GM18873 (cell line): ENCODE measurements at regions not wholly inside any gene's neighbourhood (a gene's known extent, or its start where the extent isn't known, plus 50 kb on each side); places are given as distances from the start of the nearest gene placed in this dataset.
"Not testable (repeated sequence)": the region's sequence is repeated elsewhere in the genome, so short reads cannot be mapped to it uniquely, and the experiment has no call there.

ENCODE experiments used
- ATAC-seq: cut with Tn5 transposase; IDR thresholded peaks from one replicate; pipeline ENCODE4 v1.9.1; 2021; ENCODE audit warnings: mild to moderate bottlenecking, moderate library complexity, moderate number of reproducible peaks; ENCODE audit not compliant: unreplicated experiment, low FRiP score

- ATAC-seq: no peak
Measured at GRCh38 chr1:168490306-168490705, 53.5 kb downstream of the XCL2 start.

GRCh38 chr1:168488138-168488537 lies 55.7 kb downstream of the XCL2 start:
- ATAC-seq: no peak

- ATAC-seq: not testable (repeated sequence)
Measured at GRCh38 chr1:168486820-168487219, 57.0 kb downstream of the XCL2 start.

GRCh38 chr1:168485048-168485447 lies 58.7 kb downstream of the XCL2 start:
- ATAC-seq: no peak

GRCh38 chr1:168484083-168484482 lies 59.7 kb downstream of the XCL2 start:
- no peak for ATAC-seq

- ATAC-seq: no peak
Measured at GRCh38 chr1:168483539-168483938, 60.3 kb downstream of the XCL2 start.

GRCh38 chr1:168482106-168482505 lies 61.7 kb downstream of the XCL2 start:
- ATAC-seq: no peak

- ATAC-seq: no peak
Measured at GRCh38 chr1:168481586-168481985, 62.2 kb downstream of the XCL2 start.

GRCh38 chr1:168480997-168481396 lies 62.8 kb downstream of the XCL2 start:
- no peak for ATAC-seq

GRCh38 chr1:168477792-168478191 lies 66.0 kb downstream of the XCL2 start:
- no peak for ATAC-seq

GRCh38 chr1:168476588-168477385 lies 67.0 kb downstream of the XCL2 start:
- no peak for ATAC-seq

GRCh38 chr1:168474322-168474721 lies 69.5 kb downstream of the XCL2 start:
- ATAC-seq: no peak

GRCh38 chr1:168473126-168473525 lies 70.7 kb downstream of the XCL2 start:
- no peak for ATAC-seq

GRCh38 chr1:168472223-168472622 lies 71.6 kb downstream of the XCL2 start:
- no peak for ATAC-seq

GRCh38 chr1:168470901-168471431 lies 72.8 kb downstream of the XCL2 start:
- no peak for ATAC-seq

- no peak for ATAC-seq
Measured at GRCh38 chr1:168469690-168470089, 74.1 kb downstream of the XCL2 start.

GRCh38 chr1:168468822-168469221 lies 75.0 kb downstream of the XCL2 start:
- no peak for ATAC-seq

- ATAC-seq: no peak
Measured at GRCh38 chr1:168468042-168468809, 75.6 kb downstream of the XCL2 start.

GRCh38 chr1:168467452-168467851 lies 76.3 kb downstream of the XCL2 start:
- ATAC-seq: no peak

GRCh38 chr1:168466714-168467131 lies 77.1 kb downstream of the XCL2 start:
- no peak for ATAC-seq

GRCh38 chr1:168466092-168466713 lies 77.6 kb downstream of the XCL2 start:
- no peak for ATAC-seq
